DOHH2 (cell line): ENCODE measurements at regions not wholly inside any gene's neighbourhood (a gene's known extent, or its start where the extent isn't known, plus 50 kb on each side); places are given as distances from the start of the nearest gene placed in this dataset.

Experiments used
- CTCF ChIP-seq: fragments of 200-600 bp; sonication (generic); IDR thresholded peaks from one replicate; pipeline ENCODE4 v1.5.1; 2014; ENCODE audit warnings: antibody characterized with exemption, mild to moderate bottlenecking, low read depth, low read length; ENCODE audit not compliant: poor library complexity, severe bottlenecking
- EZH2phosphoT487 ChIP-seq: fragments of 200-600 bp; sonication (generic); IDR thresholded peaks from 2 replicates; pipeline ENCODE4 v1.6.1; 2017; ENCODE audit warnings: borderline replicate concordance, mild to moderate bottlenecking, antibody characterized with exemption, low read length, moderate library complexity, mixed read lengths

GRCh38 chr7:116392806-116393205, 106.7 kb upstream of the CAV2 start:
- no peak for TF ChIP-seq CTCF
- TF ChIP-seq EZH2phosphoT487 = no peak
